ENCODE measurements at regions not wholly inside any gene's neighbourhood (a gene's known extent, or its start where the extent isn't known, plus 50 kb on each side); places are given as distances from the start of the nearest gene placed in this dataset.
"Not testable (repeated sequence)": the region's sequence is repeated elsewhere in the genome, so short reads cannot be mapped to it uniquely, and the experiment has no call there.

DNA sequence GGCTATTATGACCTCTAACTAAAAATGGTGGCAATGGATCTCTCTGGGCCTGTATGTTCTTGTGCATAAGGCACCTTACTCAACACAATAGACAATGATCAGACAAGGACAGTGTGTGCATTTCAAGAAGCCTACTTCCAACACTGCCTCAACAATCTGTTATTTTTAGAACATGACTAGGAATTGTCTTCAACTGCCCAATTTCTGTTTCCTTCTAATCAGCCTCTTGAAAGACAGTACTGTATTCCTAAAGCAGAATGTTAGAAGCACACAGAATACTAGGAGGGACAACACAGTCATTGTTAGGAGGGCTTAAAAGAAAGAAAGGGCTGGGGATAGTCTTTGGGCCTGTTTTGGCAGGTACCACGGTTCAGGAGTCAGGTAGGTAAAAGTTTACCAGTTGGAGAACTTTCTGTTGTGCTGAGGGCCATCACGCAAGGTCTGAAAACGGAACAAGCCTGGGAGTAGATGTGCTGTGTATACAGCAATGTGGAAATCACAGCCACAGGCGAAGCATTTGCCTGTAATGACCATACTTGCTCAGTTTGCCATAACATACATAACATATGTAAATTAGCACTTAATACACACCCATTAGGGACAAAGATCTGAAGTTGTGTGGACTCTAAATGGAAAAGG, 100.8 kb upstream of the ATXN3L start:
- no peak for DNase-seq

GRCh38 chrX:13419918-13420317, 100.1 kb upstream of the ATXN3L start:
- DNase-seq = no peak

GRCh38 chrX:13419276-13419675, 99.4 kb upstream of the ATXN3L start:
- no peak for DNase-seq

DNA sequence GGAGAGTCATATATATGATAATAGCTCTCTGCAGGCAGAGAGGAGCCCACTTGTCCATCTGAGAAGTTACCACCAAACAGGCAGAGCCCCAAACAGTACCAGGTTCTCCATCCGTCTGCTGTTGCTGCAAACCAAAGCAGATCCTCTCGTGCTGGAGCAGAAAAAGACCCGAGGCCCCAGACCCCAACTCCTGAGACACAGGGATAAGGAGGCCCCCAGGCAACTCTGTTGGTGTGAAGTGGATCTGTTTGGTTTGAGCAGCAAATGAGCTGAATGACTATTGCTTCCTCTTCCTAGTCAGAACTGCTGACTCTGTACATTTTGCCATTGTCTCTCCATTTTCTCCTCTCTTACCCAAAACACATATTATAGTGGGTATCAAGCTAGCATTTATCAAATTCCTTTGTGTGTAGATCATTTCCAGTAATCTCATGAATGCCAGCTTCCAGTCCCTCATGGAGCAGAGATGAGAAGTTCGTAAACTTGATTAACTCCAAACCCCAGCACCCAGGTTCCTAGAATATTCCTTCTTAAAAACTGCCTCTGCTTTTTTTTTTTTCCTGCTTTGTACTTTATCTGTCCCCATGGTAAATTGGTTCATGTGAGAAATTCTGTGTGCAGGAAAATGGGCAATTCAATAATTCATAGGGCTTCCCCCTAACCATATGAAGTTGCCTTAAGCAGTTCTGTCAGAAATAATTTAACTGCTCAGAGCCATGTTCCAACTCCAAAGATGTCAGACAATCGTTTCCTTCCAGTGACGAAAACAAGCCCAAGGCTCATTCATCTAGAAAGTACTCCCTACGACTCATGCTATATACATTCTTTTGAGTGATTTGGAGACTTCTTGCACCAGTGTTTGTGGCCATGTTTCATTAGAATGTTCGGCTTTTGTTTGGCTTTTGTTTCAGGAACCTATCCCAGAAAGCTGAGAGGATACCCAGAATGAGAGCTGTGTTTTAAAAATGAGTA, 98.6 kb upstream of the ATXN3L start:
- DNase-seq = peak; percentile 71

DNA sequence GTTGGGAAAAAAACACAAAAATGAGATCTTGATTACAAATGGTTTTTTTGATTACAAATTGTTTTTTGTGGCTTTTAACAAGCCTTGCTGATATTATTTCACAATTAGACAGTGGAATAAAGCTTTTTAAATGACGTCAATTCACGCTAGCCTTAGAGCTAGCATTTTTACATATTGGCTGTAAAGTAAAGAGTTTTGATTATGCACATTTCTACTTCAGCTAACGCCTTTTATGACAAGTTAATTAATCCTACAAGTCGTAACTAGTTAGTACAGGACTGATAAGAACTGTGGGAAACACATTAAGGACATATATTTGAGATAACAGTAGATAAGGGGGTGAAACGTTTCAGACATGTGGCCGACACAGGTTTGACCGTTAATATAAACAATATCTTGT, 95.7 kb upstream of the ATXN3L start:
- DNase-seq = no peak

DNA sequence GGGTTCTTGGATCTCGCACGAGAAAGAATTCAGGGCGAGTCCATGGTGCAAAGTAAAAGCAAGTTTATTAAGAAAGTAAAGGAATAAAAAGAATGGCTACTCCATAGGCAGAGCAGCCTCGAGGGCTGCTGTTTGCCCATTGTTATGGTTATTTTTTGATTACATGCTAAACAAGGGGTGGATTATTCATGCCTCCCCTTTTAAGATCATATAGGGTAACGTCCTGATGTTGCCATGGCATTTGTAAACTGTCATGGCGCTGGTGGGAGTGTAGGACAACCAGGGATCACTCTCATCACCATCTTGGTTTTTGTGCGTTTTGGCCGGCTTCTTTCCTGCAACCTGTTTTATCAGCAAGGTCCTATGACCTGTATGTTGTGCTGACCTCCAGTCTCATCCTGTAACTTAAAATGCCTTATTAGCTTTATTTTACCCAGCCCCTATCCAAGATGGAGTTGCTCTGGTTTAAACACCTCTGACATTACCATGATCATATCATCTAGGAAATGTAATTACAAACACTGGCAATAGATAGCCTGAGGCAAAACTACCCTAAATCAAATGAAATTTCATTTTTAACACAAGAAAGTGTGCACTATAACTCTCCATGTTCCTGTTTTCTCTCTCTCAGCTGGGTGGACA, 94.3 kb upstream of the ATXN3L start:
- DNase-seq = no peak

- no peak for DNase-seq
Measured at GRCh38 chrX:13412208-13412600, 92.4 kb upstream of the ATXN3L start.

GRCh38 chrX:13411496-13412207, 91.8 kb upstream of the ATXN3L start:
- DNase-seq = no peak

GRCh38 chrX:13408599-13408998, 88.7 kb upstream of the ATXN3L start:
- not testable (repeated sequence) for DNase-seq

DNA sequence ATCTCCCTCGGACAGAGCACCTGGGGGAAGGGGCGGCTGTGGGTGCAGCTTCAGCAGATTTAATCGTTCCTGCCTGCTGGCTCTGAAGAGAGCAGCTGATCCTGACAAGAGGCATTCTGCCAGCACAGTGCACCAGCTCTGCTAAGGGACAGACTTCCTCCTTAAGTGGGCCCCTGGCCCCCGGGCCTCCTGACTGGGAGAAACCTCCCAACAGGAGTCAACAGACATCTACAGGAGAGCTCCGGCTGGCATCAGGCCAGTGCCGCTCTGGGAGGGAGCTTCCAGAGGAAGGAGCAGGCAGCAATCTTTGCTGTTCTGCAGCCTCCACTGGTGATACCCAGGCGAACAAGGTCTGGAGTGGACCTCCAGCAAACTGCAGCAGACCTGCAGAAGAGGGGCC, 84.9 kb upstream of the ATXN3L start:
- DNase-seq = not testable (repeated sequence)

DNA sequence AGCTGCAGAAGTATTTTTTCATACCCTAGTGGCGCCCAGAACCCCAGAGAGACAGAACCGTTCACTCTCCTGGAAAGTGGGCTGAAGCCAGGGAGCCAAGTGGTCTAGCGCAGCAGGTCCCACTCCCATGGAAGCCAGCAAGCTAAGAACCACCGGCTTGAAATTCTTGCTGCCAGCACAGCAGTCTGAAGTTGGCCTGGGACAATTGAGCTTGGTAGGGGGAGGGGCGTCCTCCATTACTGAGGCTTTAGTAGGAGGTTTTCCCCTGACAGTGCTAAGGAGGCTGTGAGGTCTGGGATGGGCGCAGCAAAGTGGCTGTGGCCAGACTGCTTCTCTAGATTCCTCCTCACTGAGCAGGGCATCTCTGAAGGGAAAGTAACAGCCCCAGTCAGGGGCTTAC, 84.5 kb upstream of the ATXN3L start:
- no peak for DNase-seq

GRCh38 chrX:13401724-13402123, 81.9 kb upstream of the ATXN3L start:
- DNase-seq = no peak

DNA sequence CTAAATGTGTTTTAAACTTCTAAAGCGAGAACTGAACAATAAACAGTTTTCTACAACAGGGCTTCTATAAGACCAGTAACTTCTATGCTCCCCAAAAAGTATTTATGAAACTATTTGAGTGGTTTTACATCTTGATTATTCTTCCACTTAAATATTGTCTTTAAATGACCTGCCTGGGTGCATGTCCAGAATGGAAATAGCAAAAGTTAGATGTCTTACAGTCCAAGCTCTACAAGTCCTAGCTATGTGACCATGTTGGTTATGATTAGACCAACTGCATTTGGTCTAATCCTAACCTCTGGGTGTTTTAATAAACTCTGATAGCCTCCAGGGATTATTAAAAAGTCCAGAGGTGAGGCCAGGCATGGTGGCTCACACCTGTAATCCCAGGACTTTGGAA, 79.0 kb upstream of the ATXN3L start:
- DNase-seq = no peak

- peak; percentile 99 for DNase-seq
Measured at GRCh38 chrX:13397878-13398818, 78.3 kb upstream of the ATXN3L start.

DNA sequence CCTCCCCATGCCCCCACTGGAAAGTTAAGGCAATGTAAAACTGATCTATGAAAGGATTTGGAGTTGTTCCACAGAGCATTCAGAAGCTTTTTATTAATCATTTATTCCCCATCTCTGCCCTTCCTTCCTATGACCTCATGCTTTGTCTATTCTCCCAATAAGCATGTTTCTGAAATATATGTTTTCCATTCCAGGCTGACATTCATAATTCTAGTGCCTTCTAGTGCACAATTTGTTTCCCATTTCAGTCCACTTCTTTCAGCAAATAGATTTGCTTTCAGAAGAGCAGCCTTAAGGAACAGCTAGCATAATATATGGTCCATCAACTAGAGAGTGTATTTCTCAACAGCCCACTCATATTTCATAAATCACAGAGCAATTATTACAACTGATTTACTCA, 77.1 kb upstream of the ATXN3L start:
- peak; percentile 88 for DNase-seq

GRCh38 chrX:13389501-13389900, 69.6 kb upstream of the ATXN3L start:
- DNase-seq = no peak

- peak; percentile 69 for DNase-seq
Measured at GRCh38 chrX:13387666-13388494, 68.0 kb upstream of the ATXN3L start.

- DNase-seq = no peak
Measured at GRCh38 chrX:13386636-13387035, 66.8 kb upstream of the ATXN3L start.

GRCh38 chrX:13386092-13386491, 66.2 kb upstream of the ATXN3L start:
- no peak for DNase-seq

DNA sequence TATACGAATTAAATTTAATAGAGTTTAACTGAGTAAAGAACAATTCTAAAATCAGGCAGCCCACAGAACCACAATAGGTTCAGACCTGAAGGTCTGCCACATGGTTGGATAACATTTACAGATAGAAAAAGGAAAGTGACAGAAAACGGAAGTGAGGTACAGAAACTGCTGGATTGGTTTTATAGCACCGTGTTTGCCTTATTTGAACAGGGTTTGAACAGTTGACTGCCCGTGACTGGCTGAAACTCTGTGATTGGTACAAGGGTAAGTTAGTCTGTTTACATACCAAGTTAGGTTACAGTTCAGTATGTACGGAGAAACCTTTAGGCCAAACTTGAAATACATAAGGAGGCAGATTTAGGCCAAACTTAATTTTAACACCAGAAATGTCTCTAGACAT, 64.1 kb upstream of the ATXN3L start:
- DNase-seq = no peak

DNA sequence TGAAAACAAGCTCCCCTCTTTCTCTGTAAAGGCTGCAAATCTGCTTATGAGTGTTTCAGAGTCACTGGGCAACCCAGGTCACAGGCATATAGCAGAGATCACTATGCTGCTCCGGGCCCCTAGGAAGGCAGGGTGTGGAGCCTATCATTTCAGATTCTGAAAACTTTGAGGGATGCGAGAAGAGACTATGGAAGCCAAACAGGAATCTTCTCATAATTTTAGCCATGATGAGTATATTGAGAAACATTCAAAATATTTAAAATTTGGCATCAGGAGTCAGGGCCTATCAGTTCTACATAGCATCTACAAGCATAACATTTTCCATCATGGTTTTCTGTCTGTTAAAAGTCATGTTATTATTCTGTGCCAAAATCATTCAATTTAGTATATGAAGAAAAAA, 61.7 kb upstream of the ATXN3L start:
- peak; percentile 85 for DNase-seq
